HuH-7 (cell line): ENCODE measurements at regions not wholly inside any gene's neighbourhood (a gene's known extent, or its start where the extent isn't known, plus 50 kb on each side); places are given as distances from the start of the nearest gene placed in this dataset.
"Not testable (repeated sequence)": the region's sequence is repeated elsewhere in the genome, so short reads cannot be mapped to it uniquely, and the experiment has no call there.

ENCODE experiments used
- DNase-seq: peaks from one replicate; pipeline ENCODE4 v3.0.0; 2011; ENCODE audit warnings: low spot score

GRCh38 chr3:105979961-105980360 lies 111.1 kb upstream of the CBLB start:
- DNase-seq = no peak

- no peak for DNase-seq
These were observed 113.4 kb upstream of the CBLB start for GRCh38 chr3:105982207-105982606.

DNA sequence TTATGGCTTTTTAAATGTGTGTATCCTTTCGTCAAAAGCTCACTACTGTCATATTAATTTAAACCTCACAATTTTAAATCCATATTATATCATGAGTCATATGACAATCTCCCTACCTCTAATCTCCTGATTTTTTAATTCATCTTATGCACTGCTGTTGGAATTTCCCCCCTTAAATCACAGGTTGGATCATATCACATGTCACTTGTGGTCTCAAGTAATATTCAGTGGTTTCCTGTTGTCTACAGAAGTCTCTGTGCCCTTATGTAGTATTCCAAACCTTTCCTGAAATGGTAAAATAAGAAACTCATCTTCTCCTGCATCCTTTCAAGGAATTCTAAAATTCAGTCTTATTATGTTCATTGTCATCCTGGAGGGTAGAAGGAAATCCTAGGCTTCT lies 116.0 kb upstream of the CBLB start:
- DNase-seq = no peak

DNA sequence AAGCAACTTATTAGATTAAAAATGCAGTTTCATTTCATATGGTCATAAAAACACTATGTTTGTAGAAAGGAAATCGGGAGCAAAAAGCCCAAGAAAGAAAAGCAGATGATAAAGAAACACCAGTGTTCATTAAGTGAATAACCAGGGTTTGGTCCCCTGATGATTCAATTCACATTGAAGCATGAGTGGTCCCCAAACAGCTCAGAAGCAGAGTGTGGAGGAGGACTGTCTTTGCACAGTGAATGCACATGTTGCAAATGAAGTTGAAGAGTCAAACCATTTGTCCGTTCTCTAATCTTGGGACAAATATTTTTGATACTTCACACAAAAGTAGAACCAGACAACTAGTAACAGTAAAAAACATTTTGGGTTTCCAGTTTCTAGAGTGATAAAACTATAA lies 117.5 kb upstream of the CBLB start:
- not testable (repeated sequence) for DNase-seq

DNA sequence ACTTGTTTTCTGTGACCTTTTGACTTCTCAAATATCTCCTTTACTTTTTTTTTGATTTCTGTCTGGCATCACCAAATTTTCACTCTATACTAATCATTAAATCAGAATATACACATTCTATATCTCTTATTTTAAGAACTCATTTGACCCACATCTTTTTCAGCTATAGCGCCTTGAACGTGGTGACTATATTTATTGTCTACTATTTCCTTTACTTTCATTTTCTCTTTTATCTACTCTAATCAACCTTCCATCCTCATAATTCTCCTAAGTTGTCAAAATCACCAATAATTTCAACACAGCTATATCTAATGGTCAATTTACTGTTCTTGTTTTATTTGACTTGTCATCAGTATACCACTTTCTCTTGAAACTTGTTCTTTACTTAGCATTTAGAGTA lies 119.0 kb upstream of the CBLB start:
- DNase-seq = no peak

- DNase-seq = no peak
These were observed 119.9 kb upstream of the CBLB start for GRCh38 chr3:105988540-105989212.

DNA sequence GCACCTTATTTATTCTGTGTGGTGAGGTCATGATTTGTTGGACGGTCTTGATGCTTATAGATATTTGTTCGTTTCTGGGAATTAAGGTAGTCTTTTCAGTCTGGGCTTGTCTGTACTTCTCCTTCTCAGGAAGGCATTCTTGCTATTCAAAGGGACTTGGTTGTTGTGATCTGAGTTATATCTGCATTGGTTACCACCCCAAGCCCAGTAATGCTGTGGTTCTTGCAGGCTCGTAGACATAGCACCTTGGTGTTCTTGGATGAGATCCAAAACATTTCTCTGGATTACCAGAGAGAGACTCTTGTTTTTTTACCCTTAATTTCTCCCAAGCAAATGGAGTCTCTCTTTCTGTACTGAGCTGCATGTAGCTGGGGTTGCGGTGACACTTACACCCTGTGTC lies 128.0 kb upstream of the CBLB start:
- DNase-seq = no peak

DNA sequence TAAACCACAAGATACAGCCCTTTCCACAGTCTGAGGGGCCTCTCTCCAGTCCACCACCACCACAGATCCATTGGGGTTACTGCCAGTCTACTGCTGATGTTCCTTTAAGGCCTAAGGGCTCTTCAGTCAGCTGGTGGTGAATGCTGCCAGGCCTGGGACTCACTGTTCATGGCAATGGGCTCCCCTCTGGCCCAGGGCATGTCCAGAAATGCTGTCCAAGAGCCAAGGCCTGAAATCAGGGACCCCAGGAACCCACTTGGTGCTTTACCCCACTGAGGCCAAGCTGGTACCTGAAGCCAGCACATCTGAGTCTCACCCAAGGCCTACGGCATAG lies 128.6 kb upstream of the CBLB start:
- DNase-seq = no peak

GRCh38 chr3:105997800-105998526 lies 129.2 kb upstream of the CBLB start:
- no peak for DNase-seq

- no peak for DNase-seq
These were observed 131.0 kb upstream of the CBLB start for GRCh38 chr3:105999856-106000255.

DNA sequence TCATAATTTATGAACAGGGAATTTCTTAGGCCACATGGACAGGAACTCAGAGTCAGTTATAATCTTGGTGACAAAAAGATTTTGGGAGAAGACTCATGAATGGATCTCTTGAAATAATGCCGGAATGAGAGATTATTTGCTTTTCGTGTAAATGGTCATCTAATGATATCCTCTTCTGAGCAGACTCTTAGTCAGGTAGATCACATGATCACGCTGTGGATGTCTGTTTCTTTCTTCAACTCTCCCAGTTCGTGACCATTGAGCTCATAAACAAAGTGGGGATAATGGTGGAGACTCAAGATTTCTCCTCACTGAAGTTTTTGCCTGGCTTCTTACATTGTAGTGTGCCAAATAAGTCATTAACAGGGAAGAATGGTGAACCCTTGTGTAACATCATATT lies 133.1 kb upstream of the CBLB start:
- no peak for DNase-seq

- no peak for DNase-seq
These were observed 135.4 kb upstream of the CBLB start for GRCh38 chr3:106004137-106004681.

- no peak for DNase-seq
These were observed 136.0 kb upstream of the CBLB start for GRCh38 chr3:106004826-106005225.

- DNase-seq = no peak
These were observed 137.2 kb upstream of the CBLB start for GRCh38 chr3:106006001-106006400.

DNA sequence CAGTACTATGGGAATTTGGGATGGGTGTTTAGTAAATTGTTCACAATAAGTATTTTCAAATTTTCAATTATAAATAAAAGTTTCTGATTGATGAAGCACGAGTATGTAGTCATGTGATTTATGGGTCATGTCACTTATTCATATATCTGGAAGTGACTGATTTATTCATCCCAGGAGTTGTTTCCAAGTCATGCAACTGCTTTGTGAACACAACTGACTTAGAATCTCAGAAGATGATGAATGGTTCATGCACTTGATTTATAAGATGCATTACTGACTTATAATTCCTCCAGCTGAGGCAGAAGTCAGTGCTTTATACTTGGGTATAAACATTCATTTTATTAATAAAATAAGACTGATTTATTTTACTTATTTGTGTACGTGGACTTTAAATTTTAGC lies 137.8 kb upstream of the CBLB start:
- DNase-seq = no peak

DNA sequence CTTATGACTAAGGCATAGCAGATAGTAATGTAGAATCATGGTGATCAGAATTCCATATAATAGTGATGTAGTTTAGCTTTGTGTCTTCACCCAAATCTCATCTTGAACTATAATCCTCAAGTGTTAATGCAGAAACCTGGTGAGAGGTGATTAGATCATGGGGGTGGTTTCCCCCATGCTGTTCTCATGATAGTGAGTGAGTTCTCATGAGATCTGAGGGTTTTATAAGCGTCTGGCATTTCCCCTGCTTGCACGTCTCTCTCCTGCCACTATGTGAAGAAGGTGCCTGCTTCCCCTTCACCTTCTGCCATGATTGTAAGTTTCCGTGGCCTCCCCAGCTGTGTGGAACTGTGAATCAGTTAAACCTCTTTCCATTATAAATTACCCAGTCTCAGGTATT lies 138.7 kb upstream of the CBLB start:
- DNase-seq = no peak

DNA sequence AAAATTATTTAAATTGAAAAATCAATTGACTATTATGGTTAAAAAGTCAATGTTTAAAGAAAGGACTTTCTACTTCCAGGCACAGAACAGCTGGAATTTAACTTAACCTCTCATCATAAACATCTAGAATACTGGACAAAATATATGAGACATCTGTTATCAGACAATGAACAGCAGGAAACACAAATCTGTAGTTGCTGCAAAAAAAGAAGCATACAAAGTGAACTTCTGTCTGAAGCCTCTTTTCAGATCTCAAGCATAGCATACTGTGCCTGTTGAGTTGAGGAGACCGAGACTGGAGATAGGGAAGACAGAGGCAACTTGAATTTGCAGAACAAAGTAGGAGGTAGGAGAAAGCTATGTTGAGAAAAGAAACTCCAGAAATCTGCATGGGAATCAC lies 140.0 kb upstream of the CBLB start:
- DNase-seq = no peak

GRCh38 chr3:106010829-106011228 lies 142.0 kb upstream of the CBLB start:
- no peak for DNase-seq

- no peak for DNase-seq
These were observed 145.2 kb upstream of the CBLB start for GRCh38 chr3:106013971-106014370.

GRCh38 chr3:106014518-106014917 lies 145.7 kb upstream of the CBLB start:
- no peak for DNase-seq

- no peak for DNase-seq
These were observed 146.2 kb upstream of the CBLB start for GRCh38 chr3:106014971-106015370.

DNA sequence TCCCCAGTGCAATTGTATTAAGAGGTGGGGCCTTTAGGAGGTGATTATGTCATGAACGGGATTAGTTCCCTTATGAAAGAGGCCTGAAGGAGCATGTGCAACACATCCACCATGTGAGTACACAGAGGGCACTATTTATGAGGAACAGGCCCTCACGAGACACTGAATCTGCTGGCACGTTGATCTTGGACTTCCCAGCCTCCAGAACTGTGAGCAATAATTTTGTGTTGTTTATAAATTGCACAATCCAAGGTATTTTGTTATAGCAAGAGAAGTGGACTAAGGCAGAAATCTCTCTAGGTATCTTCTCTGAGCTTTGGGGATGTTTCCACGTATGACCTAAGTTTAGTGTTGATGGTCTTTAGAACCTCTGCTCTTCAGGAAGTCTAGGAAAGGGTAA lies 149.3 kb upstream of the CBLB start:
- DNase-seq = no peak

DNA sequence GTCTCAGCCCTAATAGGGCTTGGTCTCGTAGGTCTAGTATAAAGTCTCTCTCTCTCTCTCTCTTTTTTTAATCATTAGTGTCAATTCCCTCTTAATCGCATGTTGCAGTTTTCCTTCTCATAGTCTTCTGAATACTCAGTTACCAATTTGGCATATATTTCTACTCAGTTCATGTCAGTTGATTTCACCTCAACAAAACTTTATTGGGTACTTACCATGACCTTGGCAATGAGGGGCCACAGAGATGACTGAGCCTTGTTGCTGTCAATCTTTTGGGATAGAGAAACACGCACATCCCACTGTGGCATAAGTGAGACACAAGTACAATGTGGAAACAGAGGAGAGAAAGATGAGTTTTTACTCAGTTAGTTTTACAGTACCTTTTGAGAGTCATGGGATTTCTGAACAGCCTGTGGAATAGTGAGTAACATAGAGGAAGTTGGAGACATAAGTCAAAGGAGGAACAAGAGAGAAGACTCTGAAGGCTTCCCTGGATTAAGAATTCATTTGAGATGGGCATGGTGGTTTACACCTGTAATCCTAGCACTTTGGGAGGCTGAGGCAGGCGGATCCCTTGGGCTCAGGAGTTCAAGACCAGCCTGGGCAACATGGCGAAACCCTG lies 150.2 kb upstream of the CBLB start:
- DNase-seq = no peak
